ENCODE measurements at regions not wholly inside any gene's neighbourhood (a gene's known extent, or its start where the extent isn't known, plus 50 kb on each side); places are given as distances from the start of the nearest gene placed in this dataset.

DNA sequence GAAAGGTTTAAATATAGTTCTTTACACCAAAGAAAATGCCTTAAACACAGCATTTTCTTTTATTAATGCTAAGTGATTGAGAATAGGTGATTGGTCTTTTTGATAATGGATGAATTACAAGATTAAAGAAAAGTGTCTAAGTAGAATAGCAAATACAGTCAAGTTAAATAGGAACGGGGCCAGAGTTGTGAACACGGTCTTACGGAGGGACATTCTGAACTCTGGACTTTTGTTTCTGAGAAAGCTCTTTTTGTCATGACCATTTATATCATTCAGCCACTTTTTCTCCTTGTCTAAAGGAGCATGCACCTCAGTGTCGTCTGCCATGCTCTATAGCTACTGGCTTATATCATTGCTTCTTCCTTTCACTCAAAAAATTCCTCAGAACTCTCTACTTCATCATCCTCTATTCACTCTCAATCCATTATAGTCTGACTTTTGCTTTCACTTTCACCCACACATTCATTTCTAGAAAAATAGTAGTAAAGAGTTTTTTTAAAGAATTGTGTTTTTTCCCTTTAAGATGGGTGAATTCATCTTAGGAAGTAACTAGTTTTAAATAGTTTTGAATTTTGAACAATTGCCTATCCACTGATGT lies 263.0 kb upstream of the FBXL7 start (continued):
- TF ChIP-seq, protein P1, sequence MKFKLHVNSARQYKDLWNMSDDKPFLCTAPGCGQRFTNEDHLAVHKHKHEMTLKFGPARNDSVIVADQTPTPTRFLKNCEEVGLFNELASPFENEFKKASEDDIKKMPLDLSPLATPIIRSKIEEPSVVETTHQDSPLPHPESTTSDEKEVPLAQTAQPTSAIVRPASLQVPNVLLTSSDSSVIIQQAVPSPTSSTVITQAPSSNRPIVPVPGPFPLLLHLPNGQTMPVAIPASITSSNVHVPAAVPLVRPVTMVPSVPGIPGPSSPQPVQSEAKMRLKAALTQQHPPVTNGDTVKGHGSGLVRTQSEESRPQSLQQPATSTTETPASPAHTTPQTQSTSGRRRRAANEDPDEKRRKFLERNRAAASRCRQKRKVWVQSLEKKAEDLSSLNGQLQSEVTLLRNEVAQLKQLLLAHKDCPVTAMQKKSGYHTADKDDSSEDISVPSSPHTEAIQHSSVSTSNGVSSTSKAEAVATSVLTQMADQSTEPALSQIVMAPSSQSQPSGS (IDR thresholded peaks at IDR 0.05; ENCODE audit: low read length), result no peak
- TF ChIP-seq JUND (IDR thresholded peaks at IDR 0.05; ENCODE audit: low read length), result no peak
- no peak for TF ChIP-seq SIX5 (IDR thresholded peaks at IDR 0.05; ENCODE audit: low read depth, low read length)
- no peak for TF ChIP-seq POLR2A (IDR thresholded peaks at IDR 0.05; ENCODE audit: control extremely low read depth in 1 of 2, low read depth in 2 of 2, low read length in 2 of 2)
- no peak for TF ChIP-seq BACH1 (IDR thresholded peaks at IDR 0.05; ENCODE audit: low read length)
- TF ChIP-seq PHF8 (conservative IDR thresholded peaks at IDR 0.05; ENCODE audit: low read depth, low read length), result no peak
- no peak for TF ChIP-seq POLR2AphosphoS5 (IDR thresholded peaks at IDR 0.05; ENCODE audit: low read depth, low read length)
- no peak for TF ChIP-seq TAF7 (optimal IDR thresholded peaks at IDR 0.05; ENCODE audit: borderline replicate concordance, low read depth, low read length)
- TF ChIP-seq BRCA1 (IDR thresholded peaks at IDR 0.05; ENCODE audit: low read depth, low read length), result no peak

All from H1 (cell line).